ENCODE measurements at regions not wholly inside any gene's neighbourhood (a gene's known extent, or its start where the extent isn't known, plus 50 kb on each side); places are given as distances from the start of the nearest gene placed in this dataset.

DNA sequence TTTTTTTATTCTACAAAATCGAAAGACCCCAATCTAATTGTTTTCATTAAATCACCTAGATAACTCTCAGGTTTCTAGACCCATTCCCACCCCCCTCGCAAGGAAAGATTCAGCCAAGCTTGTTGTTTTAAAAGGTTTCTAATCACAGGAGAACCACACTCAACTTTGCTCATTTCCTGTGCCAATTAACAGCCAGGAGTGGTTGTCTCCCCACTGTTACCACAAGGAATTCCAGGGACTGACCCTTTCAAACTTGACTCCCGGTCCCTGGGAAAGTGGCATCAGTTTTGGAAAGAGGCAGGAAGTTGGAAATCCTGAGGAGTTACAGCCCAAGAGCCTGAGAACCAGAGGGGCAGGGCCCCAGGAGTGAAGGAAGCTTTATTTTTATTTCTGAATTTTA is 561.3 kb upstream of the JAG1 start:
- peaks cover 0 to 4% of the 10 kb centered on the region in 2 experiments; a peak in 3 of 4 replicates for H3K4me1 ChIP-seq (ENCODE audit: control insufficient read depth in 1 of 2, insufficient read depth in 2 of 2, low read length in 2 of 2)
- ChIA-PET POLR2A (no interaction called here), CTCF (no interaction called here), RAD21 (ENCODE audit: low non-redundant PET in 1 of 2, low total read pairs in 2 of 2, uncharacterized antibody in 2 of 2, unreplicated experiment in 2 of 2) (no interaction called here)
- no peaks in the 10 kb centered on the region for H3K36me3 ChIP-seq (ENCODE audit: control insufficient read depth in 1 of 2, insufficient read depth in 2 of 2, low read length in 2 of 2)
- no peak overlapping the region for H3K27ac ChIP-seq (ENCODE audit: low read depth, low read length)
- TF ChIP-seq SP1 (IDR thresholded peaks at IDR 0.05; ENCODE audit: low read depth), result no peak
- TF ChIP-seq ATF3 (IDR thresholded peaks at IDR 0.05), result no peak
- no peak for TF ChIP-seq ZNF274 (IDR thresholded peaks at IDR 0.05; ENCODE audit: low read depth, low read length)
- no peak for TF ChIP-seq POLR2AphosphoS5 (IDR thresholded peaks at IDR 0.05; ENCODE audit: low read depth, low read length)
- no peak for TF ChIP-seq SRF (IDR thresholded peaks at IDR 0.05; ENCODE audit: low read depth)
- TF ChIP-seq, protein P1, sequence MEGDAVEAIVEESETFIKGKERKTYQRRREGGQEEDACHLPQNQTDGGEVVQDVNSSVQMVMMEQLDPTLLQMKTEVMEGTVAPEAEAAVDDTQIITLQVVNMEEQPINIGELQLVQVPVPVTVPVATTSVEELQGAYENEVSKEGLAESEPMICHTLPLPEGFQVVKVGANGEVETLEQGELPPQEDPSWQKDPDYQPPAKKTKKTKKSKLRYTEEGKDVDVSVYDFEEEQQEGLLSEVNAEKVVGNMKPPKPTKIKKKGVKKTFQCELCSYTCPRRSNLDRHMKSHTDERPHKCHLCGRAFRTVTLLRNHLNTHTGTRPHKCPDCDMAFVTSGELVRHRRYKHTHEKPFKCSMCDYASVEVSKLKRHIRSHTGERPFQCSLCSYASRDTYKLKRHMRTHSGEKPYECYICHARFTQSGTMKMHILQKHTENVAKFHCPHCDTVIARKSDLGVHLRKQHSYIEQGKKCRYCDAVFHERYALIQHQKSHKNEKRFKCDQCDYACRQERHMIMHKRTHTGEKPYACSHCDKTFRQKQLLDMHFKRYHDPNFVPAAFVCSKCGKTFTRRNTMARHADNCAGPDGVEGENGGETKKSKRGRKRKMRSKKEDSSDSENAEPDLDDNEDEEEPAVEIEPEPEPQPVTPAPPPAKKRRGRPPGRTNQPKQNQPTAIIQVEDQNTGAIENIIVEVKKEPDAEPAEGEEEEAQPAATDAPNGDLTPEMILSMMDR (IDR thresholded peaks at IDR 0.05 in 2 of 3, conservative IDR thresholded peaks at IDR 0.05 in 1 of 3; ENCODE audit: borderline replicate concordance in 1 of 3, insufficient read depth in 1 of 3, low read depth in 2 of 3, low read length in 2 of 3), result no peak
- TF ChIP-seq ELF1 (IDR thresholded peaks at IDR 0.05; ENCODE audit: borderline replicate concordance, low read depth), result no peak
- TF ChIP-seq EGR1 (IDR thresholded peaks at IDR 0.05; ENCODE audit: low read depth), result no peak
- TF ChIP-seq EZH2 (IDR thresholded peaks at IDR 0.05), result no peak
- TF ChIP-seq ZBTB33 (IDR thresholded peaks at IDR 0.05; ENCODE audit: extremely low read depth, insufficient replicate concordance, low read length), result no peak
- no peak for TF ChIP-seq CBX3 (IDR thresholded peaks at IDR 0.05; ENCODE audit: low read depth)
- TF ChIP-seq EZH2phosphoT487 (IDR thresholded peaks at IDR 0.05; ENCODE audit: borderline replicate concordance), result no peak
- TF ChIP-seq SIN3A (IDR thresholded peaks at IDR 0.05; ENCODE audit: low read depth), result no peak
- no peak for TF ChIP-seq FOSL1 (IDR thresholded peaks at IDR 0.05; ENCODE audit: low read depth)
- H3K9ac ChIP-seq (ENCODE audit: low read length), result no peak overlapping the region
- no peak for ATAC-seq
- no peaks in the 10 kb centered on the region for H3K27me3 ChIP-seq (ENCODE audit: insufficient read depth, low read length)
- H3K9me3 ChIP-seq (ENCODE audit: control insufficient read depth in 1 of 2, insufficient read depth in 1 of 2, low read depth in 1 of 2, low read length in 2 of 2), result no peaks in the 10 kb centered on the region
- BruUV-seq (replicated peaks), result no TSS peak
- H2AFZ ChIP-seq (ENCODE audit: low read depth, low read length, poor library complexity, severe bottlenecking), result no peak overlapping the region
- no peaks in the 10 kb centered on the region for H3K79me2 ChIP-seq (ENCODE audit: insufficient read depth, low read length)
- H3K4me3 ChIP-seq (replicated peaks in 1 of 2; ENCODE audit: low read depth in 1 of 2, low read length in 2 of 2), result no peak overlapping the region
- no peaks in the 10 kb centered on the region for H4K20me1 ChIP-seq (ENCODE audit: insufficient read depth)
- DNase-seq (ENCODE audit: low read depth, low spot score), result no peak
- no peak overlapping the region for H3K4me2 ChIP-seq (ENCODE audit: low read length)
- intact Hi-C loops (cut with micrococcal nuclease), result no loop called here
- no peaks in the 10 kb centered on the region for H3K9me2 ChIP-seq (ENCODE audit: insufficient read depth)
